PC-9 (cell line): ENCODE measurements at regions not wholly inside any gene's neighbourhood (a gene's known extent, or its start where the extent isn't known, plus 50 kb on each side); places are given as distances from the start of the nearest gene placed in this dataset.

Experiments
- EZH2 ChIP-seq: fragments of 200-600 bp; sonication (generic); IDR thresholded peaks from 2 replicates; pipeline ENCODE4 v1.8.0; 2017; ENCODE audit warnings: antibody characterized with exemption, low read depth
- TF ChIP-seq, protein P1 (sequence below): fragments of 200-600 bp; sonication (generic); conservative IDR thresholded peaks from 2 replicates; pipeline ENCODE4 v1.6.1; 2017; ENCODE audit warnings: mixed run types, antibody characterized with exemption, mild to moderate bottlenecking, moderate library complexity

DNA sequence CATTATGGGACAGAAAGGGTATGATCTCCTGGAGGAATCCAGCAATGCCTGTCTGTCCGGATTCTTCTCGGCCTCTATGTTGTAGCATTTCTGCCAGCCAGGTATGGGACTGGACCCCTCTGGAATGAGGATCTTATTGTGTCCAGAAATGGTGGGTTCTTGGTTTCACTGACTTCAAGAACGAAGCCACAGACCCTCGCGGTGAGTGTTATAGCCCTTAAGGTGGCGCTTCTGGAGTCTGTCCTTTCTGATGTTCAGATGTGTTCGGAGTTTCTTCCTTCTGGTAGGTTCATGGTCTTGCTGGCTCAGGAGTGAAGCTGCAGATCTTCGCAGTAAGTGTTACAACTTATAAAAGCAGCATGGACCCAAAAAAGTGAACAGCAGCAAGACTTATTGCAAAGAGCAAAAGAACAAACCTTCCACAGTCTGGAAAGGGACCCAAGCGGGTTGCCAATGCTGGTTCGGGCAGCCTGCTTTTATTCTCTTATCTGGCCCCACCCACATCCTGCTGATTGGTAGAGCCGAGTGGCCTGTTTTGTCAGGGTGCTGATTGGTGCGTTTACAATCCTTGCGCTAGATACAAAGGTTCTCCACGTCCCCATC lies 62.3 kb upstream of the IER3 start:
- TF ChIP-seq, protein P1, sequence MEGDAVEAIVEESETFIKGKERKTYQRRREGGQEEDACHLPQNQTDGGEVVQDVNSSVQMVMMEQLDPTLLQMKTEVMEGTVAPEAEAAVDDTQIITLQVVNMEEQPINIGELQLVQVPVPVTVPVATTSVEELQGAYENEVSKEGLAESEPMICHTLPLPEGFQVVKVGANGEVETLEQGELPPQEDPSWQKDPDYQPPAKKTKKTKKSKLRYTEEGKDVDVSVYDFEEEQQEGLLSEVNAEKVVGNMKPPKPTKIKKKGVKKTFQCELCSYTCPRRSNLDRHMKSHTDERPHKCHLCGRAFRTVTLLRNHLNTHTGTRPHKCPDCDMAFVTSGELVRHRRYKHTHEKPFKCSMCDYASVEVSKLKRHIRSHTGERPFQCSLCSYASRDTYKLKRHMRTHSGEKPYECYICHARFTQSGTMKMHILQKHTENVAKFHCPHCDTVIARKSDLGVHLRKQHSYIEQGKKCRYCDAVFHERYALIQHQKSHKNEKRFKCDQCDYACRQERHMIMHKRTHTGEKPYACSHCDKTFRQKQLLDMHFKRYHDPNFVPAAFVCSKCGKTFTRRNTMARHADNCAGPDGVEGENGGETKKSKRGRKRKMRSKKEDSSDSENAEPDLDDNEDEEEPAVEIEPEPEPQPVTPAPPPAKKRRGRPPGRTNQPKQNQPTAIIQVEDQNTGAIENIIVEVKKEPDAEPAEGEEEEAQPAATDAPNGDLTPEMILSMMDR: no peak
- TF ChIP-seq EZH2: no peak
